Osteoblast (primary cell): ENCODE measurements at regions not wholly inside any gene's neighbourhood (a gene's known extent, or its start where the extent isn't known, plus 50 kb on each side); places are given as distances from the start of the nearest gene placed in this dataset.

Experiments
- DNase-seq: peaks from one replicate; pipeline ENCODE4 v3.0.0; 2011; ENCODE audit warnings: low spot score, mixed read lengths; ENCODE audit not compliant: insufficient read length; ENCODE audit errors: missing footprints
- H2AFZ ChIP-seq: 2 replicates; pipeline ENCODE4 v1.6.0; 2011; ENCODE audit warnings: mild to moderate bottlenecking, low read length
- H3K27ac ChIP-seq: 2 replicates; pipeline ENCODE4 v1.5.1; 2011; ENCODE audit warnings: mild to moderate bottlenecking, low read depth, low read length, moderate library complexity
- H3K27me3 ChIP-seq: 2 replicates; pipeline ENCODE4 v1.6.0; 2012; ENCODE audit warnings: mild to moderate bottlenecking, control low read depth, inconsistent platforms, low read length, moderate library complexity; ENCODE audit not compliant: insufficient read depth
- H3K36me3 ChIP-seq: 2 replicates; pipeline ENCODE4 v1.5.1; 2011; ENCODE audit warnings: mild to moderate bottlenecking, low read length, control low read depth, moderate library complexity; ENCODE audit not compliant: insufficient read depth
- H3K4me1 ChIP-seq: 2 replicates; pipeline ENCODE4 v1.5.1; 2011; ENCODE audit warnings: mild to moderate bottlenecking, low read length, control low read depth, moderate library complexity; ENCODE audit not compliant: insufficient read depth
- H3K4me2 ChIP-seq: 2 replicates; pipeline ENCODE4 v1.6.0; 2011; ENCODE audit warnings: mild to moderate bottlenecking, low read length; ENCODE audit not compliant: insufficient read depth
- H3K4me3 ChIP-seq: fragments of 200-600 bp; sonication (generic); 3 replicates; pipeline ENCODE4 v1.5.1; 2012; ENCODE audit warnings: mild to moderate bottlenecking, low read length, inconsistent platforms; ENCODE audit not compliant: insufficient read depth
- H3K79me2 ChIP-seq: 2 replicates; pipeline ENCODE4 v1.6.0; 2012; ENCODE audit warnings: mild to moderate bottlenecking, low read length, control low read depth, inconsistent platforms; ENCODE audit not compliant: insufficient read depth
- H3K9me3 ChIP-seq: 2 replicates; pipeline ENCODE4 v1.5.1; 2011; ENCODE audit warnings: low read depth, low read length, control low read depth
- H4K20me1 ChIP-seq: 2 replicates; pipeline ENCODE4 v1.6.0; 2012; ENCODE audit warnings: mild to moderate bottlenecking, low read length, control low read depth; ENCODE audit not compliant: insufficient read depth
- TF ChIP-seq, protein P1 (sequence below): IDR thresholded peaks from 2 replicates; pipeline ENCODE4 v1.5.1; 2011; ENCODE audit warnings: mild to moderate bottlenecking, low read depth, low read length, moderate library complexity; ENCODE audit errors: extremely low read depth

- Histone ChIP-seq H3K27me3 (no peaks in the 10 kb centered on the region), H3K79me2 (no peaks in the 10 kb centered on the region), H3K4me3 (no peak overlapping the region), H3K27ac (no peak overlapping the region), H3K36me3 (no peaks in the 10 kb centered on the region), H3K4me2 (no peak overlapping the region), H3K4me1 (no peaks in the 10 kb centered on the region), H3K9me3 (no peaks in the 10 kb centered on the region), H4K20me1 (no peaks in the 10 kb centered on the region), H2AFZ (no peak overlapping the region)
- TF ChIP-seq, protein P1, sequence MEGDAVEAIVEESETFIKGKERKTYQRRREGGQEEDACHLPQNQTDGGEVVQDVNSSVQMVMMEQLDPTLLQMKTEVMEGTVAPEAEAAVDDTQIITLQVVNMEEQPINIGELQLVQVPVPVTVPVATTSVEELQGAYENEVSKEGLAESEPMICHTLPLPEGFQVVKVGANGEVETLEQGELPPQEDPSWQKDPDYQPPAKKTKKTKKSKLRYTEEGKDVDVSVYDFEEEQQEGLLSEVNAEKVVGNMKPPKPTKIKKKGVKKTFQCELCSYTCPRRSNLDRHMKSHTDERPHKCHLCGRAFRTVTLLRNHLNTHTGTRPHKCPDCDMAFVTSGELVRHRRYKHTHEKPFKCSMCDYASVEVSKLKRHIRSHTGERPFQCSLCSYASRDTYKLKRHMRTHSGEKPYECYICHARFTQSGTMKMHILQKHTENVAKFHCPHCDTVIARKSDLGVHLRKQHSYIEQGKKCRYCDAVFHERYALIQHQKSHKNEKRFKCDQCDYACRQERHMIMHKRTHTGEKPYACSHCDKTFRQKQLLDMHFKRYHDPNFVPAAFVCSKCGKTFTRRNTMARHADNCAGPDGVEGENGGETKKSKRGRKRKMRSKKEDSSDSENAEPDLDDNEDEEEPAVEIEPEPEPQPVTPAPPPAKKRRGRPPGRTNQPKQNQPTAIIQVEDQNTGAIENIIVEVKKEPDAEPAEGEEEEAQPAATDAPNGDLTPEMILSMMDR: no peak
- DNase-seq: no peak
Observed at GRCh38 chr7:138378741-138379559, 81.1 kb upstream of the TRIM24 start.

- H3K4me3 ChIP-seq: no peak overlapping the region
Observed at GRCh38 chr7:138382862-138383565, 77.0 kb upstream of the TRIM24 start.

DNA sequence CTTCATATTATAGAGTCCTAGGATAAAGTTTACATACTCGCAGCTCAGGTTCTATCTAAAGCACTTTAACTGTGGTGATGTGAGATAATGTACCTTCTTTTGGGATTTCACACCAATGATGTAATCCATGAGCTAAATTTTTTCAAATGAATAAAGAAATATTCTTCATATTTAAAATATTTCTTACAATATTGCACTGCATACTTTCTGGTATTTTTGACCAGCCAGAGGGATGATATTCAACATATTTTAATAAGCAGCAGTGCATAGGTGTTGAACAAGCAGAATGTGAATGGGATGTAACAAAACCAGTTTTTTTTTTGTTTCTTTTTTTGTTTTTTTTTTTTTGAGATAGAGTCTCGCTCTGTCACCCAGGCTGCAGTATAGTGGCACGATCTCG lies 73.2 kb upstream of the TRIM24 start:
- Histone ChIP-seq H3K79me2 (no peaks in the 10 kb centered on the region), H3K4me2 (no peak overlapping the region), H3K27me3 (no peaks in the 10 kb centered on the region), H2AFZ (no peak overlapping the region), H3K9me3 (no peaks in the 10 kb centered on the region), H3K36me3 (no peaks in the 10 kb centered on the region), H3K4me1 (no peaks in the 10 kb centered on the region), H3K27ac (no peak overlapping the region), H4K20me1 (no peaks in the 10 kb centered on the region), H3K4me3 (no peak overlapping the region)
- no peak for DNase-seq
- TF ChIP-seq, protein P1: no peak

More at GRCh38 chr7:138382862-138383565, 77.0 kb upstream of the TRIM24 start:
- Histone ChIP-seq H3K4me1 (no peaks in the 10 kb centered on the region), H3K4me2 (no peak overlapping the region), H4K20me1 (no peaks in the 10 kb centered on the region), H3K79me2 (no peaks in the 10 kb centered on the region), H3K9me3 (no peaks in the 10 kb centered on the region), H3K27ac (no peak overlapping the region), H3K27me3 (no peaks in the 10 kb centered on the region), H2AFZ (no peak overlapping the region), H3K36me3 (no peaks in the 10 kb centered on the region)
- TF ChIP-seq, protein P1: no peak
- DNase-seq: no peak

- TF ChIP-seq, protein P1: no peak
- Histone ChIP-seq H2AFZ (no peak overlapping the region), H3K36me3 (no peaks in the 10 kb centered on the region), H4K20me1 (no peaks in the 10 kb centered on the region), H3K4me1 (no peaks in the 10 kb centered on the region), H3K4me3 (no peak overlapping the region), H3K27me3 (no peaks in the 10 kb centered on the region), H3K4me2 (no peak overlapping the region), H3K9me3 (no peaks in the 10 kb centered on the region), H3K79me2 (no peaks in the 10 kb centered on the region), H3K27ac (no peak overlapping the region)
- peak; percentile 44 for DNase-seq
Observed at GRCh38 chr7:138387755-138388475, 72.1 kb upstream of the TRIM24 start.
